Peyer's patch (tissue), 4 donors: ENCODE measurements at regions not wholly inside any gene's neighbourhood (a gene's known extent, or its start where the extent isn't known, plus 50 kb on each side); places are given as distances from the start of the nearest gene placed in this dataset.

Experiments
- DNase-seq, 3 donors: peaks; one replicate each; pipeline ENCODE4 v3.0.0-alpha.2; 2017 to 2019
- H3K27ac ChIP-seq, 4 donors: fragments of 200-600 bp; sonication (generic); one replicate each; pipeline ENCODE4 v1.5.1; 2016 to 2019
- H3K27me3 ChIP-seq, 2 donors: fragments of 200-600 bp; sonication (generic); one replicate each; pipeline ENCODE4 v1.5.1; 2019
- H3K36me3 ChIP-seq, 3 donors: fragments of 200-600 bp; sonication (generic); one replicate each; pipeline ENCODE4 v1.5.1; 2016 to 2019
- H3K4me1 ChIP-seq, 4 donors: fragments of 200-600 bp; sonication (generic); one replicate each; pipeline ENCODE4 v1.5.1; 2016 to 2019
- H3K4me3 ChIP-seq, 4 donors: fragments of 200-600 bp; sonication (generic); 1 replicate in 3 of 4; 2 replicates in 1 of 4; pipeline ENCODE4 v1.5.1; 2016 to 2019; ENCODE audit warnings: mild to moderate bottlenecking in 1 of 4
- H3K9me3 ChIP-seq, 4 donors: fragments of 200-600 bp; sonication (generic); one replicate each; pipeline ENCODE4 v1.5.1; 2016 to 2019; ENCODE audit warnings: mild to moderate bottlenecking in 1 of 4
- CTCF ChIP-seq, 6 experiments: fragments of 450-650 bp in 4 of 6; fragments of 200-600 bp in 2 of 6; sonication (generic) in 1 of 6; IDR thresholded peaks; one replicate each; pipeline ENCODE4 v1.5.1; 2017 to 2019; ENCODE audit warnings: antibody characterized with exemption in 6 of 6, mild to moderate bottlenecking in 3 of 6, moderate library complexity in 1 of 6
- POLR2A ChIP-seq, 2 donors: fragments of 450-650 bp; IDR thresholded peaks; one replicate each; pipeline ENCODE4 v1.5.1; 2017; ENCODE audit warnings: antibody characterized with exemption in 2 of 2, mild to moderate bottlenecking in 2 of 2, moderate library complexity in 2 of 2

GRCh38 chr9:120038342-120038741 lies 541.6 kb downstream of the CDK5RAP2 start:
- H3K36me3 ChIP-seq = no peaks in the 10 kb centered on the region
- no peak overlapping the region for H3K27ac ChIP-seq
- H3K4me3 ChIP-seq = no peak overlapping the region
- H3K9me3 ChIP-seq = no peaks in the 10 kb centered on the region
- no peaks in the 10 kb centered on the region for H3K4me1 ChIP-seq
- H3K27me3 ChIP-seq = no peaks in the 10 kb centered on the region
- DNase-seq = no peak
- no peak for TF ChIP-seq POLR2A (IDR thresholded peaks at IDR 0.05)
- no peak for TF ChIP-seq CTCF (IDR thresholded peaks at IDR 0.05)

DNA sequence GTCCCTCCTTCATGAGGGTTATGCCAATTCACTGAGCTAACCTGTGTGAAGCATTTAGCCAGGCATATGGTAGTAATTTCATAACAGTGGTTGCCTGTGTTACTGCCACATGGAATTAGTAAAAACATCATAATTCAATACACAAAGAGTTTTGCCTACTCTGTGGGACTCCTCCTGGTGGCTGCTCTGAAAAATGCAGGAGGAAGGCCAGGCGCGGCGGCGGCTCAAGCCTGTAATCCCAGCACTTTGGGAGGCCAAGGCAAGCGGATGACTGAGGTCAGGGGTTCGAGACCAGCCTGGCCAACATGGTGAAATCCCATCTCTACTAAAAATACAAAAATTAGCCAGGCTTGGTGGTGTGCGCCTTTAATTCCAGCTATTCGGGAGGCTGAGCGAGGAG lies 547.3 kb downstream of the CDK5RAP2 start:
- H3K9me3 ChIP-seq = no peaks in the 10 kb centered on the region
- no peaks in the 10 kb centered on the region for H3K27me3 ChIP-seq
- TF ChIP-seq CTCF (IDR thresholded peaks at IDR 0.05) (no peak), POLR2A (IDR thresholded peaks at IDR 0.05) (no peak)
- H3K27ac ChIP-seq = no peak overlapping the region
- no peaks in the 10 kb centered on the region for H3K4me1 ChIP-seq
- H3K4me3 ChIP-seq = no peak overlapping the region
- DNase-seq = no peak
- H3K36me3 ChIP-seq = no peaks in the 10 kb centered on the region

DNA sequence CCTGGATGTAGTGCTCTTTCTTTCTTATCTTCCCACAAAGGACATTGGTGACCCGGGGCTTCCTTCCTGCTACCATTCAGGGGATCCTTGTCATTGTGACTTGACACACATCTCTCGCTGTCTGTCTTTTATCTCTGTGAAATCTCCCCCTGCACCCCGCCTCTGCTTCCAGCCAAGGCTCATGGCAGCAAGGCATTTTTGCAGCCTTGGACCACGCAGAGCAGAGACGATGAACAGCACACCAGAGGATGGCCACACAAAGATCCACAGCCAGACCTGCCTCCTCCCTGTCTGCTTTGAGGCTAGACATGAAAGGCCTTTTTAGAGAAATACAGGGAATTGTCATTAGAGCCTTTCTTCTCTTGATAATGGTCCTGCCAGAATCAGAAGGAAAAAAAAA lies 549.1 kb downstream of the CDK5RAP2 start:
- no peak for TF ChIP-seq POLR2A (IDR thresholded peaks at IDR 0.05)
- TF ChIP-seq CTCF (IDR thresholded peaks at IDR 0.05) = no peak
- no peak overlapping the region for H3K4me3 ChIP-seq
- no peak overlapping the region for H3K27ac ChIP-seq
- no peak for DNase-seq
- no peaks in the 10 kb centered on the region for H3K27me3 ChIP-seq
- H3K36me3 ChIP-seq = no peaks in the 10 kb centered on the region
- H3K9me3 ChIP-seq = no peaks in the 10 kb centered on the region
- no peaks in the 10 kb centered on the region for H3K4me1 ChIP-seq

DNA sequence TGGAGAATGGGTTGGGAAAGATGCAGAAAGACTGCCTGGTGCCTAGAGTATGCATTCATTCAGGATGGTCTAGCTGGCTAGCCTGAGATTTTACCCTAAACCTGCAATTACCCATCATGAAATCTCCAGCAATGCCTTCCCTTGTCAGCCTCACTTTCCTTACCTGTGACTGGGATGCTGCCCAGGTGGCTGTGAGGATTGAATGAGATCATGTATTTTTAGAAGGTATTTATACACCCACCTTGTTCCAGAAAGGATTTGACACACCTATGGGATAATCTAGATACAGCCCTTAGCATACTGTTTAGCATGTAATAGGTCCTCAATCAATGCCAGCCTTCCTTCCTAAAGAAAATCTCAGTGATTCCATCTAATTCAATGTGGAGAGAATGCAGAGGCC lies 561.4 kb downstream of the CDK5RAP2 start:
- no peaks in the 10 kb centered on the region for H3K36me3 ChIP-seq
- DNase-seq = no peak
- no peak overlapping the region for H3K4me3 ChIP-seq
- H3K9me3 ChIP-seq = no peaks in the 10 kb centered on the region
- no peaks in the 10 kb centered on the region for H3K27me3 ChIP-seq
- no peaks in the 10 kb centered on the region for H3K4me1 ChIP-seq
- H3K27ac ChIP-seq = no peak overlapping the region
- TF ChIP-seq CTCF (IDR thresholded peaks at IDR 0.05) (no peak), POLR2A (IDR thresholded peaks at IDR 0.05) (no peak)

DNA sequence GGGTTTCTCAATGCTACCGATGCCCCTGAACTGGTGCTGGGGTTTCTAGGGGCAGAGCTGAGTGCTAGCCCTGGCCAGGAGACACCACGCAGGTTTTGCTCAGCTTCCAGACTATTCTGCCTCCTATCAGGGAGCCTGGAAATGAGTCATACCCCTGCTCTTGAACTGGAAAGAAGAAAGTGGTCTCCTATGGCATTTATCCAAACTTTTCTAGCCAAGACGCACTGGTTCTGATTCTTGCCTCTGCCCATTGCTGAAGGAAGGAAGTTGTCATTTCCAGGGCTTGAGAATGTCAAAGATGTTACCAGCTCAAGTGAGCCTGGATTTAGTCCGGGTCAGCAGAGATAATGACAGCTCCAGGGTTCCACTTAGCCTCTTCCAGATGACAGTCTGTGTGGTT lies 561.9 kb downstream of the CDK5RAP2 start:
- Histone ChIP-seq H3K4me1 (no peaks in the 10 kb centered on the region), H3K27ac (no peak overlapping the region), H3K27me3 (no peaks in the 10 kb centered on the region), H3K9me3 (no peaks in the 10 kb centered on the region), H3K36me3 (no peaks in the 10 kb centered on the region), H3K4me3 (no peak overlapping the region)
- TF ChIP-seq POLR2A (IDR thresholded peaks at IDR 0.05) (no peak), CTCF (IDR thresholded peaks at IDR 0.05) (no peak)
- no peak for DNase-seq

DNA sequence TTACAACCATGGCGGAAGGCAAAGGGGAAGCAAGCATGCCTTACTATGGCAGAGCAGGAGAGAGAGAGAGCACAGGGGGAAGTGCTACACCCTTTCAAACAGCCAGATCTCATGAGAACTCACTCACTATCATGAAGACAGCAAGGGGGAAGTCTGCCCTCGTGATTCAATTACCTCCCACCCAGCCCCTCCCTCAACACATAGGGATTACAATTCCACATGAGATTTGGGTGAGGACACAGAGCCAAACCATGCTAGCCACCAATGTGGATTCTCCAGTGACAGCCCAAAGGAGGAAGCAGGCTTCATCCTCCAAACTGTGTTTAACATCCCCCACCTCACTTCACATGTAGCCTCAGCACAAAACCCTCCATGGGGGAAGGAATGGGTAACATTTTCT lies 563.7 kb downstream of the CDK5RAP2 start:
- Histone ChIP-seq H3K4me1 (no peaks in the 10 kb centered on the region), H3K4me3 (no peak overlapping the region), H3K36me3 (no peaks in the 10 kb centered on the region), H3K27me3 (no peaks in the 10 kb centered on the region), H3K27ac (no peak overlapping the region), H3K9me3 (no peaks in the 10 kb centered on the region)
- DNase-seq = no peak
- TF ChIP-seq POLR2A (IDR thresholded peaks at IDR 0.05) = no peak
- TF ChIP-seq CTCF (IDR thresholded peaks at IDR 0.05) = no peak
